CD4-positive, alpha-beta T cell (primary cell): ENCODE measurements at regions not wholly inside any gene's neighbourhood (a gene's known extent, or its start where the extent isn't known, plus 50 kb on each side); places are given as distances from the start of the nearest gene placed in this dataset.

Experiments used
- ATAC-seq: fragments of 200-7000 bp; cut with Tn5 transposase; one replicate; pipeline ENCODE4 v1.10.0; 2022; ENCODE audit warnings: mild to moderate bottlenecking; ENCODE audit not compliant: poor library complexity
- CTCF ChIA-PET: fragments of 350-600 bp; sonication (Branson Sonifier 250); formaldehyde crosslinking; loops from one replicate; lab custom pipeline; 2021; ENCODE audit warnings: antibody characterized with exemption, inconsistent platforms; lab: Charles Lee
- POLR2A ChIA-PET: fragments of 350-600 bp; sonication (Branson Sonifier 250); formaldehyde crosslinking; loops from one replicate; lab custom pipeline; 2021; ENCODE audit warnings: antibody characterized with exemption, inconsistent platforms; lab: Charles Lee
- DNase-seq, 14 experiments: peaks; one replicate each; pipeline ENCODE4 v3.0.0-alpha.2; 2013 to 2020; ENCODE audit warnings: mixed read lengths in 2 of 14
- H3K27ac ChIP-seq, 2 donors: one replicate each; pipeline versions ENCODE4 v1.5.1 to v1.7.0; 2013; ENCODE audit warnings: low read length in 2 of 2, low read depth in 1 of 2, mild to moderate bottlenecking in 1 of 2
- H3K27me3 ChIP-seq, 2 experiments: 1 replicate in 1 of 2; 2 replicates in 1 of 2; pipeline versions ENCODE4 v1.6.1 to v1.7.0; 2013; ENCODE audit warnings: low read length in 2 of 2, control low read depth in 1 of 2, mild to moderate bottlenecking in 1 of 2, moderate library complexity in 1 of 2; ENCODE audit not compliant: insufficient read depth in 2 of 2, control insufficient read depth in 1 of 2
- H3K36me3 ChIP-seq: one replicate; pipeline ENCODE4 v1.6.1; 2013; ENCODE audit warnings: low read length, control low read depth; ENCODE audit not compliant: insufficient read depth
- H3K4me1 ChIP-seq: one replicate; pipeline ENCODE4 v1.6.1; 2013; ENCODE audit warnings: low read length, control low read depth; ENCODE audit not compliant: insufficient read depth
- H3K4me3 ChIP-seq: one replicate; pipeline ENCODE4 v1.5.1; 2013; ENCODE audit warnings: mild to moderate bottlenecking, low read length, moderate library complexity
- H3K9me3 ChIP-seq, 2 experiments: 1 replicate in 1 of 2; 2 replicates in 1 of 2; pipeline versions ENCODE4 v1.6.1 to v1.7.0; 2013; ENCODE audit warnings: low read length in 2 of 2, mild to moderate bottlenecking in 2 of 2, control low read depth in 1 of 2, moderate library complexity in 1 of 2; ENCODE audit not compliant: control insufficient read depth in 1 of 2, insufficient read depth in 1 of 2
- H3K27ac Mint-ChIP-seq: one replicate; pipeline ENCODE4 v1.8.0; 2020; ENCODE audit warnings: mixed read lengths
- H3K27me3 Mint-ChIP-seq: one replicate; pipeline ENCODE4 v1.8.0; 2021; ENCODE audit warnings: mixed read lengths
- H3K36me3 Mint-ChIP-seq: one replicate; pipeline ENCODE4 v1.8.0; 2021; ENCODE audit warnings: low read depth, mixed read lengths
- H3K4me1 Mint-ChIP-seq: one replicate; pipeline ENCODE4 v1.8.0; 2021; ENCODE audit warnings: low read depth, mixed read lengths
- H3K4me3 Mint-ChIP-seq: one replicate; pipeline ENCODE4 v1.8.0; 2020; ENCODE audit warnings: mild to moderate bottlenecking, mixed read lengths
- H3K9me3 Mint-ChIP-seq: one replicate; pipeline ENCODE4 v1.8.0; 2020; ENCODE audit warnings: mixed read lengths
- intact Hi-C, 2 experiments: fragments of 100-400 bp; cut with DNase I in 1 of 2; cut with micrococcal nuclease in 1 of 2; formaldehyde crosslinking; loops; one replicate each; pipeline versions ENCODE4 v1.15.1 to v1.9.0; 2023 to 2025; cut with DNase I, micrococcal nuclease
- TF ChIP-seq, protein P1 (sequence below): fragments of 200-600 bp; IDR thresholded peaks from one replicate; pipeline ENCODE4 v1.8.0; 2022; ENCODE audit warnings: antibody characterized with exemption, mild to moderate bottlenecking

- H3K4me3 Mint-ChIP-seq, result no peak overlapping the region
- H3K27me3 Mint-ChIP-seq, result peaks cover 4% of the 10 kb centered on the region
- H3K36me3 ChIP-seq, result no peaks in the 10 kb centered on the region
- H3K27ac Mint-ChIP-seq, result no peak overlapping the region
- H3K4me1 ChIP-seq, result no peaks in the 10 kb centered on the region
- no peaks in the 10 kb centered on the region for H3K27me3 ChIP-seq
- TF ChIP-seq, protein P1, sequence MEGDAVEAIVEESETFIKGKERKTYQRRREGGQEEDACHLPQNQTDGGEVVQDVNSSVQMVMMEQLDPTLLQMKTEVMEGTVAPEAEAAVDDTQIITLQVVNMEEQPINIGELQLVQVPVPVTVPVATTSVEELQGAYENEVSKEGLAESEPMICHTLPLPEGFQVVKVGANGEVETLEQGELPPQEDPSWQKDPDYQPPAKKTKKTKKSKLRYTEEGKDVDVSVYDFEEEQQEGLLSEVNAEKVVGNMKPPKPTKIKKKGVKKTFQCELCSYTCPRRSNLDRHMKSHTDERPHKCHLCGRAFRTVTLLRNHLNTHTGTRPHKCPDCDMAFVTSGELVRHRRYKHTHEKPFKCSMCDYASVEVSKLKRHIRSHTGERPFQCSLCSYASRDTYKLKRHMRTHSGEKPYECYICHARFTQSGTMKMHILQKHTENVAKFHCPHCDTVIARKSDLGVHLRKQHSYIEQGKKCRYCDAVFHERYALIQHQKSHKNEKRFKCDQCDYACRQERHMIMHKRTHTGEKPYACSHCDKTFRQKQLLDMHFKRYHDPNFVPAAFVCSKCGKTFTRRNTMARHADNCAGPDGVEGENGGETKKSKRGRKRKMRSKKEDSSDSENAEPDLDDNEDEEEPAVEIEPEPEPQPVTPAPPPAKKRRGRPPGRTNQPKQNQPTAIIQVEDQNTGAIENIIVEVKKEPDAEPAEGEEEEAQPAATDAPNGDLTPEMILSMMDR, result no peak
- DNase-seq (no peak), ATAC-seq (no peak)
- H3K36me3 Mint-ChIP-seq, result no peaks in the 10 kb centered on the region
- no peak overlapping the region for H3K4me3 ChIP-seq
- ChIA-PET CTCF (no interaction called here), POLR2A (no interaction called here)
- intact Hi-C loops, result no loop called here
- no peaks in the 10 kb centered on the region for H3K9me3 ChIP-seq
- no peak overlapping the region for H3K27ac ChIP-seq
- no peaks in the 10 kb centered on the region for H3K9me3 Mint-ChIP-seq
- H3K4me1 Mint-ChIP-seq, result no peaks in the 10 kb centered on the region
Observed at GRCh38 chr5:107293541-107294210, 377.1 kb downstream of the EFNA5 start.

- ATAC-seq, result no peak
- no peak for DNase-seq
Observed at GRCh38 chr5:107291866-107292265, 378.9 kb downstream of the EFNA5 start.

GRCh38 chr5:107290780-107291398 lies 379.8 kb downstream of the EFNA5 start:
- Histone ChIP-seq H3K4me1 (no peaks in the 10 kb centered on the region), H3K4me3 (no peak overlapping the region), H3K27ac (no peak overlapping the region), H3K27me3 (no peaks in the 10 kb centered on the region), H3K9me3 (no peaks in the 10 kb centered on the region), H3K36me3 (no peaks in the 10 kb centered on the region)
- ATAC-seq (no peak), DNase-seq (no peak)
- TF ChIP-seq, protein P1, result no peak
- Mint-ChIP-seq H3K27me3 (peaks cover 4% of the 10 kb centered on the region), H3K4me1 (no peaks in the 10 kb centered on the region), H3K4me3 (no peak overlapping the region), H3K27ac (no peak overlapping the region), H3K9me3 (no peaks in the 10 kb centered on the region), H3K36me3 (no peaks in the 10 kb centered on the region)
- intact Hi-C loops, result no loop called here
- ChIA-PET POLR2A (no interaction called here), CTCF (no interaction called here)

More at GRCh38 chr5:107291866-107292265, 378.9 kb downstream of the EFNA5 start:
- Histone ChIP-seq H3K4me1 (no peaks in the 10 kb centered on the region), H3K36me3 (no peaks in the 10 kb centered on the region), H3K4me3 (no peak overlapping the region), H3K9me3 (no peaks in the 10 kb centered on the region), H3K27ac (no peak overlapping the region), H3K27me3 (no peaks in the 10 kb centered on the region)
- intact Hi-C loops, result no loop called here
- Mint-ChIP-seq H3K27me3 (peaks cover 4% of the 10 kb centered on the region), H3K4me3 (no peak overlapping the region), H3K27ac (no peak overlapping the region), H3K9me3 (no peaks in the 10 kb centered on the region), H3K36me3 (no peaks in the 10 kb centered on the region), H3K4me1 (no peaks in the 10 kb centered on the region)
- ChIA-PET POLR2A (no interaction called here), CTCF (no interaction called here)
- TF ChIP-seq, protein P1, result no peak
